ENCODE measurements at regions not wholly inside any gene's neighbourhood (a gene's known extent, or its start where the extent isn't known, plus 50 kb on each side); places are given as distances from the start of the nearest gene placed in this dataset.

GRCh38 chr12:127881371-127882140, 385.4 kb upstream of the TMEM132C start:
- TF ChIP-seq CTCF (IDR thresholded peaks at IDR 0.05; ENCODE audit: poor library complexity, severe bottlenecking) (no peak), TAF1 (IDR thresholded peaks at IDR 0.05; ENCODE audit: low read depth) (no peak), EZH2 (IDR thresholded peaks at IDR 0.05; ENCODE audit: borderline replicate concordance, insufficient read depth, low read length, poor library complexity, severe bottlenecking) (no peak), POLR2AphosphoS5 (IDR thresholded peaks at IDR 0.05) (no peak), SMC3 (conservative IDR thresholded peaks at IDR 0.05; ENCODE audit: poor library complexity) (no peak)
